ENCODE measurements at regions not wholly inside any gene's neighbourhood (a gene's known extent, or its start where the extent isn't known, plus 50 kb on each side); places are given as distances from the start of the nearest gene placed in this dataset.

- CTCF ChIA-PET: interaction anchor here (0.6 kb wide), 1 partner anchor 69 kb away, joined by 4 read pairs; no protein-coding TSS in a partner anchor
- no peak for DNase-seq
- ATAC-seq (ENCODE audit: low read depth): no peak
- no peak for TF ChIP-seq EZH2 (IDR thresholded peaks at IDR 0.05; ENCODE audit: borderline replicate concordance, insufficient read depth, low read depth, low read length, poor library complexity, severe bottlenecking)
- no peak for TF ChIP-seq CTCF (IDR thresholded peaks at IDR 0.05)
- Mint-ChIP-seq H3K4me3 (no peak overlapping the region), H3K9me3 (ENCODE audit: insufficient read depth) (no peaks in the 10 kb centered on the region), H3K27me3 (no peaks in the 10 kb centered on the region), H3K4me1 (no peaks in the 10 kb centered on the region), H3K27ac (no peak overlapping the region)
- H3K4me3 ChIP-seq (ENCODE audit: control extremely low read depth in 1 of 5, extremely low read depth in 1 of 5, insufficient read depth in 1 of 5, low read depth in 2 of 5, low read length in 4 of 5): no peak overlapping the region
- H3K79me2 ChIP-seq (ENCODE audit: control insufficient read depth, insufficient read depth, low read length): no peaks in the 10 kb centered on the region
- H3K4me1 ChIP-seq (ENCODE audit: control insufficient read depth in 2 of 2, insufficient read depth in 2 of 2, low read length in 2 of 2): no peaks in the 10 kb centered on the region
- H3K36me3 ChIP-seq (replicated peaks in 1 of 2; ENCODE audit: control extremely low read depth in 1 of 2, control insufficient read depth in 1 of 2, extremely low read depth in 1 of 2, insufficient read depth in 2 of 2, low read length in 1 of 2): no peaks in the 10 kb centered on the region
- intact Hi-C loops (cut with micrococcal nuclease): no loop called here
- no peaks in the 10 kb centered on the region for H4K20me1 ChIP-seq (ENCODE audit: control insufficient read depth, insufficient read depth, low read length, poor library complexity, severe bottlenecking)
- H3K27me3 ChIP-seq (replicated peaks in 1 of 4; ENCODE audit: control extremely low read depth in 1 of 4, control insufficient read depth in 3 of 4, insufficient read depth in 4 of 4, low read length in 3 of 4): no peaks in the 10 kb centered on the region
- no peak overlapping the region for H3K27ac ChIP-seq (ENCODE audit: low read length in 2 of 2)
- H3K9me3 ChIP-seq (ENCODE audit: control extremely low read depth in 1 of 3, control insufficient read depth in 2 of 3, insufficient read depth in 1 of 3, low read length in 2 of 3): peaks cover 0 to 5% (median 0%) of the 10 kb centered on the region in 3 donors
- POLR2A ChIA-PET: no interaction called here
- no peak overlapping the region for H2AFZ ChIP-seq (ENCODE audit: insufficient read depth, low read depth, low read length, poor library complexity, severe bottlenecking)
- 100% methylated on average over 2 of the region's 3 CpGs for WGBS (ENCODE audit: insufficient coverage)
- no peak overlapping the region for H3K9ac ChIP-seq (ENCODE audit: low read length)
- no peak overlapping the region for H3K4me2 ChIP-seq (replicated peaks; ENCODE audit: low read depth, low read length, poor library complexity, severe bottlenecking)
These were observed 66.1 kb downstream of the CD24 start for GRCh38 chr6:106908386-106908840.

- H4K20me1 ChIP-seq (ENCODE audit: control insufficient read depth, insufficient read depth, low read length, poor library complexity, severe bottlenecking): no peaks in the 10 kb centered on the region
- H3K4me3 ChIP-seq (ENCODE audit: control extremely low read depth in 1 of 5, extremely low read depth in 1 of 5, insufficient read depth in 1 of 5, low read depth in 2 of 5, low read length in 4 of 5): no peak overlapping the region
- no peak for TF ChIP-seq CTCF (IDR thresholded peaks at IDR 0.05)
- no peak for TF ChIP-seq EZH2 (IDR thresholded peaks at IDR 0.05; ENCODE audit: borderline replicate concordance, insufficient read depth, low read depth, low read length, poor library complexity, severe bottlenecking)
- no peak overlapping the region for H3K4me2 ChIP-seq (replicated peaks; ENCODE audit: low read depth, low read length, poor library complexity, severe bottlenecking)
- ATAC-seq (ENCODE audit: low read depth) (no peak), DNase-seq (no peak)
- H3K9me3 ChIP-seq (ENCODE audit: control extremely low read depth in 1 of 3, control insufficient read depth in 2 of 3, insufficient read depth in 1 of 3, low read length in 2 of 3): peaks cover 0 to 5% (median 3%) of the 10 kb centered on the region in 3 donors
- H3K36me3 ChIP-seq (replicated peaks in 1 of 2; ENCODE audit: control extremely low read depth in 1 of 2, control insufficient read depth in 1 of 2, extremely low read depth in 1 of 2, insufficient read depth in 2 of 2, low read length in 1 of 2): no peaks in the 10 kb centered on the region
- H3K4me1 ChIP-seq (ENCODE audit: control insufficient read depth in 2 of 2, insufficient read depth in 2 of 2, low read length in 2 of 2): no peaks in the 10 kb centered on the region
- H3K27ac ChIP-seq (ENCODE audit: low read length in 2 of 2): no peak overlapping the region
- H3K27me3 ChIP-seq (replicated peaks in 1 of 4; ENCODE audit: control extremely low read depth in 1 of 4, control insufficient read depth in 3 of 4, insufficient read depth in 4 of 4, low read length in 3 of 4): no peaks in the 10 kb centered on the region
- Mint-ChIP-seq H3K27ac (no peak overlapping the region), H3K9me3 (ENCODE audit: insufficient read depth) (no peaks in the 10 kb centered on the region), H3K4me3 (no peak overlapping the region), H3K27me3 (no peaks in the 10 kb centered on the region), H3K4me1 (no peaks in the 10 kb centered on the region)
- intact Hi-C loops (cut with micrococcal nuclease): no loop called here
- 83% methylated on average over 1 of the region's 1 CpG for WGBS (ENCODE audit: insufficient coverage)
- H2AFZ ChIP-seq (ENCODE audit: insufficient read depth, low read depth, low read length, poor library complexity, severe bottlenecking): no peak overlapping the region
- H3K9ac ChIP-seq (ENCODE audit: low read length): no peak overlapping the region
- H3K79me2 ChIP-seq (ENCODE audit: control insufficient read depth, insufficient read depth, low read length): no peaks in the 10 kb centered on the region
- ChIA-PET CTCF (no interaction called here), POLR2A (no interaction called here)
These were observed 66.8 kb downstream of the CD24 start for GRCh38 chr6:106907754-106908153.
